HUES48 (cell line): ENCODE measurements at regions not wholly inside any gene's neighbourhood (a gene's known extent, or its start where the extent isn't known, plus 50 kb on each side); places are given as distances from the start of the nearest gene placed in this dataset.

Experiments
- H3K27ac ChIP-seq: one replicate; pipeline ENCODE4 v1.7.0; 2013; ENCODE audit warnings: low read depth, low read length, inconsistent platforms
- H3K27me3 ChIP-seq: 2 replicates; pipeline ENCODE4 v1.6.1; 2013; ENCODE audit warnings: mild to moderate bottlenecking, low read length; ENCODE audit not compliant: control insufficient read depth, insufficient read depth
- H3K36me3 ChIP-seq: 2 replicates; pipeline ENCODE4 v1.6.1; 2013; ENCODE audit warnings: low read length; ENCODE audit not compliant: control insufficient read depth, insufficient read depth
- H3K4me1 ChIP-seq: 2 replicates; pipeline ENCODE4 v1.6.1; 2013; ENCODE audit warnings: mild to moderate bottlenecking, low read length; ENCODE audit not compliant: control insufficient read depth, insufficient read depth
- H3K4me3 ChIP-seq: 2 replicates; pipeline ENCODE4 v1.5.1; 2013; ENCODE audit warnings: mild to moderate bottlenecking, low read depth, low read length
- H3K9ac ChIP-seq: 2 replicates; pipeline ENCODE4 v1.6.1; 2013; ENCODE audit warnings: mild to moderate bottlenecking, low read depth, low read length, moderate library complexity
- H3K9me3 ChIP-seq: 2 replicates; pipeline ENCODE4 v1.6.1; 2013; ENCODE audit warnings: low read length; ENCODE audit not compliant: control insufficient read depth, insufficient read depth

DNA sequence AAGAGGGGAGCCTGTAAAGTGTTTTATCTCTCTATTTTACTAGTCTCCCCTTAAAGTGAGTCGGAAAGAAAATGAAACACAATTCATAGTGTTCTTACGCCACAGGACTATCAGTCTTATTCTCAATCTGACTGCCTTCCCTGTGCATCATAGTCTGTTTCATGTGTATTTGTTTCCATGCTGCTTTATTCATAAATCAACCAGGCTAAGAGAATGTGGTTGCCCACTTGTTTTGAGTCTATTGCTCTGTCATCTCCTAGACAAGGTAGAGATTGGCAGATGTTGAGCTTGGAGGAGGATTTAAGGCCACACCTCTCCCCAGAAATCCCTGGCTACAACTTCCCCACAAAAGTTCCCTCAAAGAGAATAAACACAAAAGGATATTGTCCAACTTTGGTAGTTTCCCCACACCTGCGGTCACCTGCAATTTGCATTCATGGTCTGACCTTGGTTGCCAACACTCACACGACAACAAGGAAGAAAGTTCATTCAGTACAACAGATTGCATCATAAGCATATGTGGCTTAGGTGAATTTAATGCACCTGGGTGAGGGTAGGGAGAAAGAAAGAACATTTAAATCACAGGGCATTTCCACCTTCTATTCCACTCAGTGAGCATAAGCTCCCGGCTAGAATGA is 167.1 kb upstream of the FBXL4 start:
- Histone ChIP-seq H3K36me3 (no peaks in the 10 kb centered on the region), H3K27me3 (no peaks in the 10 kb centered on the region), H3K4me3 (no peak overlapping the region), H3K4me1 (peaks cover 9% of the 10 kb centered on the region), H3K9ac (no peak overlapping the region), H3K27ac (no peak overlapping the region), H3K9me3 (no peaks in the 10 kb centered on the region)

DNA sequence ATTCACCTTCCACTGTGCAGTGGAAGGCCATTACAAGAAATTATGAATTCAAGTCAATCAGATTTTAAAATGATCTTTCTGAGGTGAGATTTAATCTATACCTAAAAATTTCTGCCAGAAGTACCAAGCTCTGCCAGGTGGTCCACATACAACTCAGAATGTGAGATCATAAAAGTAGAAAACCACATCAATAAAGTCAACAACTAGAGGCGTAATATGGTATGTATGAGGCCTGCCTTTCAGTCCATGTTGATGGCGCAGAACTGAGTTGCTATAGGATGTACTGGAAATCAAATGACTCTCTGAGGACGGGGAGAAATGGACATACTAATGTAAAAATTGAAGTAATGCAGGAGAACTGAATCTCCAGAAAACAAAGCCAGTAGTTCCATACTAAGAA is 163.8 kb upstream of the FBXL4 start:
- H3K4me1 ChIP-seq = peaks cover 7% of the 10 kb centered on the region
- no peaks in the 10 kb centered on the region for H3K9me3 ChIP-seq
- no peak overlapping the region for H3K27ac ChIP-seq
- H3K9ac ChIP-seq = no peak overlapping the region
- no peak overlapping the region for H3K4me3 ChIP-seq
- no peaks in the 10 kb centered on the region for H3K27me3 ChIP-seq
- H3K36me3 ChIP-seq = no peaks in the 10 kb centered on the region

DNA sequence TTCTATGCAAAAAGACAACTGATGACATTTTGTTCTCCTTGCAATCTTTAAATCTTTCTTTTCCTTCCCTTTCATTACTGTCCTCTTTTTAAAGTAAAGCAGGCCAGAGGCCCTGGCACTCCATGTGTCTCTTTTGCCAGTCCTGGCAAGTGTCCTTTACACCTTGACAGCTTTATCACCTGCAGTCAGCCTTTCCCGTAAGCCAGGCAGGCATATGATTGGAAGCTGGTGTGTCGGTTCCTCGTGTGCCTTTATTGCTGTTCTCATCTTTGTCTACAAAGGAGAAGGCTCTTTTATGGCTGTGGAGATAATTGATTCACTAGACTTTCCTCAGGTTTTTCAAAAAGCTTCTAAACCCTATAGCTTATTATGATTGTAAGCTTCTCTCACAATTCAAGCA is 162.3 kb upstream of the FBXL4 start:
- Histone ChIP-seq H3K36me3 (no peaks in the 10 kb centered on the region), H3K27ac (no peak overlapping the region), H3K9ac (no peak overlapping the region), H3K27me3 (no peaks in the 10 kb centered on the region), H3K9me3 (no peaks in the 10 kb centered on the region), H3K4me3 (no peak overlapping the region), H3K4me1 (peaks cover 7% of the 10 kb centered on the region)

DNA sequence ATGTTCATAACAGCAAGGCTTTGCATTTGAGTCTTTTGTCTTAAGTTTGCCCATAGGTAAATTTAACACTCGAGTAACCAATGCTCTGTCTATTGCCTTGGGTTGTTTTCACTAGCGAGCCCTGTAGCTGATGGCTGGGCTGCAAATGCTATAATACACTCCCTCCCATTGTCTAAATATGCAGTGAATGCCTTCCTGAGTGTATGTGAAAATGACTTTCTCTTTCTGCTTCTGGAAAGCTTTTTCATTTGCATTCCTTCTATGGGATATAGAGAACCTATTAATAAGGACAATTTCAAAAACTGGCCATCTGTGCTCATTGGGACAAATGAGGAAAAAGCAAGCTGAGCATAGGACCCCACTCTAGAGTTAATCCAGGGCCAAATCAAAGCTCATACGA is 156.5 kb upstream of the FBXL4 start:
- H3K4me3 ChIP-seq = no peak overlapping the region
- no peaks in the 10 kb centered on the region for H3K27me3 ChIP-seq
- H3K27ac ChIP-seq = no peak overlapping the region
- no peaks in the 10 kb centered on the region for H3K9me3 ChIP-seq
- H3K9ac ChIP-seq = no peak overlapping the region
- H3K36me3 ChIP-seq = no peaks in the 10 kb centered on the region
- peaks cover 4% of the 10 kb centered on the region; the same call in 1 of the 2 replicates for H3K4me1 ChIP-seq

DNA sequence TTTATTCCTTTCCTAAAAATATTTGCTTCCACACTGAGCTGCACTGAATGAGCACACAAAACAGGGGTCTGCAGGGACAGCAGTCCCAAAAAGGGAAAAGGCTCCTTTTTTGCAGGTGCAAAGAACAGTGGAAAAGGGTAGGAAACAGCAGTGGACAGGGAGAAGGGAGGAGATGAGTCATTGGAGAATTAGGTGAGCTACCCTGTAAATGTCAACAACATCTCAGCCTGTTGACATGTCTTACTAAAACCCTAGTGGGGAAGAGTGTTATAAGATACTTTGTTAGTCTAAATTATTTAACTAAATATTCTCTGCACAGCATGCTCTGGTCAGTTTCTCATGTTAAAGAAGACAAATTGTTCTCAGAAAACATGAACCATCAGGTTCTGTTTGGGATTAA is 151.5 kb upstream of the FBXL4 start:
- Histone ChIP-seq H3K4me1 (peaks cover 7% of the 10 kb centered on the region; the same call in 1 of the 2 replicates), H3K27ac (no peak overlapping the region), H3K36me3 (no peaks in the 10 kb centered on the region), H3K4me3 (no peak overlapping the region), H3K9me3 (no peaks in the 10 kb centered on the region), H3K27me3 (no peaks in the 10 kb centered on the region), H3K9ac (no peak overlapping the region)

DNA sequence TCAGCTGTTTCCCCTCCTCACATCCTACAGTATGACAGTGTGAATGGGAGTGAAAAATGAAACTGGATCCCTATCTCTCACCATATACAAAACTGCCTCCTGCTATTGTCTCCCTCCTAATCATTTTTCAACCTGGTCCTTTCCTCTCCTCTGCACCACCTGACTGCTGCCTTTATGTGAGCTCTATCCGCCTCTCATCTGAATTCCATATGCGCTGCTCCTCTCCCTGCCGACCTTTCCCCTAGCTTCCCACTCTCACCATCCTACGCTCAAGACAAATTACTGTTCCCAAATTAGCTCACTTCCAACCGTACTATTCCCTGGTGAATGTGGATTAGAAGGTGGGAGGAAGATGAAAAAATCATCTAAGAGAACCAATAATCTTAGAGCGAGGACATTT is 148.4 kb upstream of the FBXL4 start:
- no peak overlapping the region for H3K9ac ChIP-seq
- no peak overlapping the region for H3K27ac ChIP-seq
- peaks cover 7% of the 10 kb centered on the region; the same call in 1 of the 2 replicates for H3K4me1 ChIP-seq
- no peaks in the 10 kb centered on the region for H3K36me3 ChIP-seq
- no peaks in the 10 kb centered on the region for H3K9me3 ChIP-seq
- H3K4me3 ChIP-seq = no peak overlapping the region
- no peaks in the 10 kb centered on the region for H3K27me3 ChIP-seq

DNA sequence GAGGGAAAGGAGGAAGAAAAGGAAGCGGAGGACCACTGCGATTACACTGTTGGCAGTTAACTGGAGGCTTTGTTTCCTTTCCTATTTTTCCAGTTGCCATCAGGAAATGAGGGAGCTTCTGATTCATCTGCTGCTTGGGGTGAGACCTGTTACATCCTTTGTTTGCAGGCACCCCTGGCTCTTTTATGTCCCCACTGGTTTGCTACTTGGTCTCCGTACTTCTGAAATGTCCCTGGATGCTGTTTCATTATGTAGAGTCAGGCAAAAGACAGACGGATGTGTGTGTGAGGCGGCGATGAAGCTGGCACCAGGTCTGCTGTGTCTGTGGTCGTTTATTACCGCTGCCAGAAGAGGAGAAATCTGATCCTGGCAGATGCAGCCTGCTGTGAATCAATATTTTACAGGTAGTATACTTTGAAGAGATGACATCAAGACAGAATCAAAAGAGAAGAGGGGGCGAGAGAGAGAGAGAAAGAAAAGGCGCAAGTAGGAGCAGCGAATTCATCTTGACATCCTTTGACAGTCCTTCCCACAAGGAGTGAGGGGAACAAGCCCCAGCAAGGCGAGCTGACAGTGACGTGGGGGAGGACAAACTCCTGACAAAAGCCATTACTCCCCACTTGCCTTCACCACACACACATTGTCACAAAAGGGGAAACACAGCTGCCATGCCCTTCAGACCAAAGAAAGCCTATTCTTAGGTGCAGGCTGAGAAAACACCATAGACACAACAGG is 145.9 kb upstream of the FBXL4 start:
- Histone ChIP-seq H3K27ac (no peak overlapping the region), H3K4me3 (no peak overlapping the region)

DNA sequence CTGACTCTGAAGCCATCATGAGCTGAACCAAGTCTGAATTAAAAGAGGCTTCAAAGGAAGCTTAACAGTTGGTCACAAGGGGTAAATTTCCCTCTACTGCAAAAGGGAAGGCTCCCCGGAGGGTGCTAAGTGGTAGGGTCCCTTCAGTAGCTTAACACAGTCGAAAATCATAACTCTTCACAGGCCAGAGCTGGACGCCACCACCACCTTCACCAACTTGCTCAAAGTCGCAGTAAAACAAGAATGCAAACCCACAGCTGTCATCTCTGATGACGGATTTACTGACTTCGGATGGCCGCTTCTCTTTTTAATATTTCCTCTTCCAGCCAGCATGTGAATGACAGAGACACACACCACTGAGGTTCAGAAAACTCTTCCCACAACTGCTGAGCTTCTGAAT is 144.7 kb upstream of the FBXL4 start:
- H3K9ac ChIP-seq = no peak overlapping the region
- H3K9me3 ChIP-seq = no peaks in the 10 kb centered on the region
- H3K4me1 ChIP-seq = no peaks in the 10 kb centered on the region
- no peak overlapping the region for H3K27ac ChIP-seq
- H3K4me3 ChIP-seq = no peak overlapping the region
- H3K36me3 ChIP-seq = no peaks in the 10 kb centered on the region
- H3K27me3 ChIP-seq = no peaks in the 10 kb centered on the region

More for the DNA sequence above, 145.9 kb upstream of the FBXL4 start:
- Histone ChIP-seq H3K36me3 (no peaks in the 10 kb centered on the region), H3K9me3 (no peaks in the 10 kb centered on the region), H3K4me1 (no peaks in the 10 kb centered on the region), H3K27me3 (no peaks in the 10 kb centered on the region), H3K9ac (no peak overlapping the region)

DNA sequence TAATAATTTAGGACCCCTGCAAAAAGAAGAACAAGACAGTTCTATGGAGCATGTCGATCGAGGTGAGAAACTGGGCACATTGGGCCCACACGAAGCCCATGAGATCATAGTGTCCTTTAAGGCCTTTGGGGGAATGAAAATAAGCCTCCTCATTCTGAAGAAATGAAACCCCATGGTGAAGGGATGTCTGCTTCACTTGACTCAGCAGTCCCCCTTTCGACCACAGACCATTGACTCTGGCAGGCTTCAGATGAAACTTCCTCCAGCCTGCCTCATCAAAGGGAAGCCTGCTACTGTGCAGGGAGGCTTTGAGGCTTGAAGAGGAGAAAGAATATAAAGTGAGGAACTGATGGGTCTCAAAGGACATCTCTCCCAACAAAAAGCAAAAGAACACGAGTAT is 144.2 kb upstream of the FBXL4 start:
- Histone ChIP-seq H3K4me1 (0 out of 2 replicates have a peak, but pooled peaks cover under 1% of the 10 kb centered on the region), H3K27me3 (no peaks in the 10 kb centered on the region), H3K9me3 (no peaks in the 10 kb centered on the region), H3K27ac (no peak overlapping the region), H3K4me3 (no peak overlapping the region), H3K9ac (no peak overlapping the region), H3K36me3 (no peaks in the 10 kb centered on the region)

DNA sequence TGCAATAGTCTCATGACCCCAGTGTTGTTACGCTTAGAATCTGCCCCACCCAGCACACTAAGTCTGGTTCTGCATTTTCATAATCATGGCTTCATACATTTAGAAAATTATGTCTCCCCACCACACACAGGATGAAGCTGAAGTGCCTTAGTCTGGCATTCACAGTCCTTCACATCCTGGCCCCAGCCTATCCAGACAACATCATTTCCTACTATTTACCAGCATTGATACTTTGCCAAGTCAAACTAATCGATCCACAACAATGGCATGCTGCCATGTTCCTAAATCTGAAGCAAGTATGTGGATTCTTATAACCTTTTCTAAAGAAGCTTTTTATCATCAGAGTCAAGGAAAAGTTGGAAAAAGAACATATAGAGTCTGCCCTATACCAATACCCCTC is 132.4 kb upstream of the FBXL4 start:
- no peak overlapping the region for H3K4me3 ChIP-seq
- H3K4me1 ChIP-seq = no peaks in the 10 kb centered on the region
- H3K9me3 ChIP-seq = no peaks in the 10 kb centered on the region
- H3K9ac ChIP-seq = no peak overlapping the region
- no peak overlapping the region for H3K27ac ChIP-seq
- H3K27me3 ChIP-seq = no peaks in the 10 kb centered on the region
- no peaks in the 10 kb centered on the region for H3K36me3 ChIP-seq

DNA sequence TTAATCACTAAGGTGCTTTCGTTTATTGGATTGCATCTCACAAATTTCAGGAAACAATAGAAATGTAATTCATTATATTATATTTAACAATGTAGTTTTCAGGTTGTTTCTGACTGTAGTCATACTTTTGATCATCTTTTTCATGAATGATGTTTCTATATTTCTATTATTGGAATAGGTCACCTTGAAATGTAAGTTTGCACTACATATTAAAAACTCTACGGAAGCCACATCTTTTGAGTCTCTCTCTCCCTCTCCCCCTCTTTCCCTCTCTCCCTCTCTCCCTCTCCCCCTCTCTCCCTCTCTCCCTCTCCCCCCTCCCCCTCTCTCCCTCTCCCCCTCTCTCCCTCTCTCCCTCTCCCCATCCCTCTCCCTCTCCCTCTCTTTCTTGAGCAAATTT is 131.3 kb upstream of the FBXL4 start:
- no peaks in the 10 kb centered on the region for H3K27me3 ChIP-seq
- no peak overlapping the region for H3K27ac ChIP-seq
- no peak overlapping the region for H3K4me3 ChIP-seq
- no peaks in the 10 kb centered on the region for H3K9me3 ChIP-seq
- no peaks in the 10 kb centered on the region for H3K4me1 ChIP-seq
- H3K36me3 ChIP-seq = no peaks in the 10 kb centered on the region
- H3K9ac ChIP-seq = no peak overlapping the region
